ENCODE measurements at regions not wholly inside any gene's neighbourhood (a gene's known extent, or its start where the extent isn't known, plus 50 kb on each side); places are given as distances from the start of the nearest gene placed in this dataset.
"Not testable (repeated sequence)": the region's sequence is repeated elsewhere in the genome, so short reads cannot be mapped to it uniquely, and the experiment has no call there.

- no peak for DNase-seq
These were observed 1832.9 kb upstream of the LRRTM1 start for GRCh38 chr2:82137441-82137840.

GRCh38 chr2:82128051-82128450, 1823.5 kb upstream of the LRRTM1 start:
- DNase-seq, result no peak

DNA sequence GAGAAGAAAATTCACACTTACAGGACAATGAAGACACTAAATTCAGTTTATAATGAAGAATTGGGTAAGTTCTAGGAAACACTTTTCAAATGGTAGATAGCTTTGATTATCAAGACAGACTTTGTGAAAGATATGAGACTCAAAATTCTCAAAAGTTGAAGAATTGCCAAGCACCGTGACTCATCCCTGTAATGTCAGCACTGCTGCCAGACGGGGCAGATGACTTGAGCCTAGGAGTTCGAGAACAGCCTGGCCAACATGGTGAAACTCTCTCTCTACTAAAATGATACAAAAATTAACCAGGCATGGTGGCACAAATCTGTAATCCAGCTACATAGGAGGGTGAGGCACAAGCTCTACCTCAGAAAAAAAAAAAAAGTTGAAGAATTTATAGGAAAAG, 1820.1 kb upstream of the LRRTM1 start:
- DNase-seq, result no peak

DNA sequence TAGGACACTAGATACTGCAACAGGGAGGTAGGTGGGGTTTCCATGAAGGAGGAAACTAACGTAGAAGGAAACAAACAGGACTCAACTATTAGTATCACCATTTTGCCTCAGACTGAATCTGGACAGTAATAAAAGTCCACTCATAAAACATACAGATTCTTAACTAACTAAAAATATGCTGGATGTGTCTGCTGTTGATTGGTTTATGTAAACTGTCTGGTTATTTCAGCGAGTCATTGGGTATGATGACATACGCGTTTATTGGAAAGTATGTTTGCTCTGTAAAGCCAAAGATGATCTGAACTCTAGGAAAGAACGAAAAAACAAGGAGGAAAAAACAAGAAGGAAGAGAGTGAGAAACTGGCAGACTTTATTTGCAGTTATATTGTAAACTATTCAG, 1816.1 kb upstream of the LRRTM1 start:
- no peak for DNase-seq

DNA sequence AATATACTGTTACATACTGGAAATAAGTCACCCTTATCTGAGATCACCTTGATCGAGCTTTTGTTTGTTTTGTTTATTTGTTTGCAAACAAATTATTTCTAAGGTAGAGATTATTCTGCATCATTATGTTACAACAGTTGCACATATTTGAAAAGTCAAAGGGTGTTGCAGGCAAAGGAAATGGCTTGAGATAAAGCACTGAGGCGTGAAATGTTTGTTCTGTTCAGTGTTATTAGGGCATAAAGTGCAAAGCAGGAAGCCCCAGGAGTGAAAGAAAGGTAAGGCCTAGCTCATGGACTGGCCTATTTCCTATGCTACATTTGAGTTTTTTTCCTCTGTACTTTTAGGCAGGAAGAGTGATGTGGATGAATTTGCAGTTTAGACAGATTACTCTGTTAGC, 1815.6 kb upstream of the LRRTM1 start:
- DNase-seq, result no peak

- no peak for DNase-seq
These were observed 1804.9 kb upstream of the LRRTM1 start for GRCh38 chr2:82109418-82109817.

DNA sequence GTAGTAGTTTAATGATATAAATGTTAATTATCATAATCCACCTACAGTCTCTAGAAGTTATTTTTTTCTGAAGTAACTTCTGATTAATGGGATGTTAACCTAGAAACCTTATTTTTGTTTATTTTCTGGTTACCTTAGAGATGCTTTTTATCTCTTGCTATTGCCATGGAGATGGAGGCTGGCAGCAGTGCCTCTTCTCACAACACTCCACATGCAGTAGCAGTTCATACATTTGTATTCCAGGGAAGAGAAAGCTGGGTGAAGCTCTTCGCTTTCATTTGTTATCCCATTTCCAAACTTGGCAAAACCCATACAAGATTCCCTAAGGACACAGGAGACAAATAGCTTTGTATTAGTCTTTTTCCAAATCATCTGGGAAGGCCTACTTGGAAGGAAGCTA, 1794.1 kb upstream of the LRRTM1 start:
- no peak for DNase-seq

DNA sequence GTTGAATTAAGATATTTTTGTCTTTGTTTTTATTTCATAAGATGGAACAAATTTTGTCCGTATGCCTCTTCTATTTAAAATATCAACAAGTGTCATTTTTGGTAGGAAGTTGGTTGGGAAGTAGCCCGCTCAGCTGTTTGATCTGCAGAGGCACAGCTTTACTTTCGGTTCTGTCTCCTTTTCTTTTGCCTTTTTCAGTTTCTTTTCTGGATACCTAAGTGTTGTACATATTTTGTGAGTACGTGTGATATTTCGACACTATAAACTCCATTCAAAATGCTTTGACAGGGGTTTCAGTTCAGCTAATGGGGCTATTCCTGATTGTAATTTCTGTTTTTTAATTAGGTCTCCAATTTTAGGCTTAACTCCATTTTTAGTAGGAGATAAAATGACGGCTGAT, 1785.0 kb upstream of the LRRTM1 start:
- no peak for DNase-seq

DNA sequence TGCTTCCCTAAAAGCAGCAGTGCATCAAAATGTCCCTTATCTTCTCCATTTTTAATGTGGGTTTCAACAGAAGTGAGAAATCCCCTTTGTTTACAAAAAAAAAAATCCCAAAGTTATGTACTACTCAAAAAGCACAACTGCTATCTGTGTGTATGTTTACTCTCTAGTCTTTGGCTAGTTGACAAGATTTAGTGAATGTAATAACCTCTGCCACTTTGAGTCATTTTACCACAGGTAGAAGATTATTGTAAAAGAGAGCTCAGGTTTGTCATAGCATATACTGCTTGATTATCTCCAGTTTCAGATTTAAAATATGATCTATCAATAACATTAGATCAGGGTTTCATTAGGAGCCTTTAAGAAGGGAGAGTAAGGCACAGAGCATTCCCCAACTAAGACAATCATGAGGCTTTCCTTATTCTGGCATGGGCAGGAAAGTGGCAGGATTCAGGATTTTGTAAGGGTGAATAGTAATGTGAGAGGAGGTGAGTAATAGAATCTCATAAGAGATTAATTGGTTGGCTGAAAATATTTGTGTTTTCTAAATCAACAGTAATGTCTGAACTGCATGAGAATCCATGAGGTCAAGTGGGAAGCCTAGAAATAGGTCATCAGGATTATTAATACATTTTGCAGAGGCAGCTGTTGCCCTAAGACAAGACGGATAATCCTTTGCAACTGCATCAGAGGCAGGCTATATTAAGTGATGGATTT, 1780.3 kb upstream of the LRRTM1 start:
- no peak for DNase-seq

- no peak for DNase-seq
These were observed 1771.3 kb upstream of the LRRTM1 start for GRCh38 chr2:82075875-82076274.

DNA sequence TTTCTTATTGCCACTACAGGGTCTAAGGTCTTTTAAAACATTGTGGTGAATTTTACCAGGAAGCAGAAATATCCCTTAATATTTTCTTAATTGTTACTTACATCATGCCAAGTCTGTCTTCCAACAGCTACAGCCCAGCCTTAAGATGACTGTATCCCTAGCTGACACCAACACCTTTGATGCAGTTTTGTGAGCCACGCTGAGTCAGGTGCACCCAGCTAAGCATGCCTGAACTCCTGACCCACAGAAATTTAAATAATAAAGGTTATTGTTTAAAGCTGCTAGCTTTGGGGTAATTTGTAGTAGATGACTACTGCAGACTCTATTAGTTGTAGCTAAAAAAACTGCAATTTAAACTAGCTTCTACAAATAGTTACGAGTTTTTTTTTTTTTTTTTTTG, 1757.9 kb upstream of the LRRTM1 start:
- DNase-seq, result no peak

GRCh38 chr2:82055846-82056245, 1751.3 kb upstream of the LRRTM1 start:
- DNase-seq, result no peak

GRCh38 chr2:82043867-82044266, 1739.3 kb upstream of the LRRTM1 start:
- DNase-seq, result no peak

- no peak for DNase-seq
These were observed 1723.5 kb upstream of the LRRTM1 start for GRCh38 chr2:82027921-82028615.

DNA sequence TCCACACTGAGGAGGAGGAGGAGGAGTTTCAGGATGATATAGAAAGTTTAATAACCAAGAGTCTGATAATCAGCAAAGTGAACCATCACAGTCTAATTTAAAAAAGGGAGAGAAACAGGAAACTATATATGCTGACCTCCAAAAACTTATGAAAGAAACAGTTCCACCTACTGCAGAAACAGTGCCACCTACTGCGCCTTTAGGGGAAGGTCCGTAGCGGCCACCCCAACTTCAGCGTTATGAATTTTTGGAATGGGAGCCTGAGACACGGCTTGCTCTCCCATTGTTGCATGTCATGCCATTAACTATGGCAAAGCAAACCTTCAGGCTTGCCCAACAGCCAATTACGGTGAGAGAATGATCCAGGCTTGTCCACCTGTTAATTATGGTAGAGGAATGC, 1719.2 kb upstream of the LRRTM1 start:
- no peak for DNase-seq

DNA sequence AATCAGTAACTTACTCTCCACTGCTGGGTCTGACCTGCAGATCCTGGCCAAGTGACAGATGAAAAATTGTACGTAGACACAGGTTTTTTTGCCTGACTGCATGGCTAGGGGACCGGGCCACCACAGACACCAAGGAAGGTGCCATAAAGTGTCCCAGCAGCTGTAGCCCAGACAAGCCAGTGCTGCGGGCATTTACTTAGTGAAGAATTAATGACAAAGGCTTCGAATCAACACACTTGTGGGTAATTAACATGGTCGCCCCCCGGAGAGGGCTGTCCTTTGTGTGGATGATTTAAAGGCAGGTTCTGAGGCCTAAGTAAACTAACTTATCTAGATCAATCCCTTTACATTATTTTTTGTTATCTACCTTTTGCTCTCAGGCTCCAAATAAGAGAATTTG, 1709.1 kb upstream of the LRRTM1 start:
- no peak for DNase-seq

GRCh38 chr2:82007071-82007664, 1702.6 kb upstream of the LRRTM1 start:
- DNase-seq, result no peak

GRCh38 chr2:82005889-82006288, 1701.3 kb upstream of the LRRTM1 start:
- not testable (repeated sequence) for DNase-seq

- DNase-seq, result no peak
These were observed 1697.1 kb upstream of the LRRTM1 start for GRCh38 chr2:82001614-82002013.

DNA sequence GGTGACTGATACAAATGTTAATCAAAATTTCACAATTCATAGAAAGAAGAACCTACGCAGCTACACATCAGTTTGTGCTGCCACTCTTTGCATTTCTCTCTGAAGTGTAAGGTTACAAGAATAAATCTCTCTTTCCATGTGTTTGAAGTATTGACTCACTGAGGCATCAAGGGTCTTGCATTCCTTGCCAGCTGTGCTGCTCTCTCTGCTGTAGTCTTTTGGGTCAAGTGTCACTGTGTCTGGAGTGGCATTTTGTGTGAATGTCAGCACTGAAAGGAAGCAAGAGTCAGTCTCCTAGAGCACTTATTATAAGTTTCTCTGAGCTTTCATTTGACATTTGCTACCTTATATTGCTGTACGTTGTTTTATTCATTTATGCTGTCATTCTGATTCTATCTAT, 1696.1 kb upstream of the LRRTM1 start:
- no peak for DNase-seq

- DNase-seq, result no peak
These were observed 1691.8 kb upstream of the LRRTM1 start for GRCh38 chr2:81996332-81996731.

GRCh38 chr2:81991282-81991681, 1686.7 kb upstream of the LRRTM1 start:
- DNase-seq, result no peak

GRCh38 chr2:81987370-81987769, 1682.8 kb upstream of the LRRTM1 start:
- DNase-seq, result no peak

- no peak for DNase-seq
These were observed 1680.6 kb upstream of the LRRTM1 start for GRCh38 chr2:81984969-81985637.
